ENCODE measurements at regions not wholly inside any gene's neighbourhood (a gene's known extent, or its start where the extent isn't known, plus 50 kb on each side); places are given as distances from the start of the nearest gene placed in this dataset.

- no peak overlapping the region for H3K4me3 Mint-ChIP-seq
- Histone ChIP-seq H3K27me3 (ENCODE audit: insufficient read depth, low read length) (no peaks in the 10 kb centered on the region), H2BK120ac (ENCODE audit: low read depth, low read length, poor library complexity, severe bottlenecking) (no peak overlapping the region), H4K8ac (replicated peaks; ENCODE audit: insufficient read length, low read depth, low read length) (no peak overlapping the region), H3K79me1 (ENCODE audit: insufficient read depth, low read depth, low read length, poor library complexity, severe bottlenecking) (no peaks in the 10 kb centered on the region), H2BK12ac (ENCODE audit: insufficient read length, low read depth, low read length) (no peak overlapping the region), H3K27ac (ENCODE audit: insufficient read length, low read depth, low read length) (no peak overlapping the region), H4K91ac (ENCODE audit: insufficient read length, low read depth, low read length) (no peak overlapping the region), H3K23me2 (ENCODE audit: insufficient read length, low read depth, low read length, poor library complexity, severe bottlenecking) (no peaks in the 10 kb centered on the region), H3K4me2 (ENCODE audit: insufficient read depth, insufficient read length, low read length) (no peak overlapping the region), H3K56ac (ENCODE audit: insufficient read length, low read depth, low read length) (no peak overlapping the region), H4K5ac (ENCODE audit: insufficient read length, low read depth, low read length) (no peak overlapping the region), H3K4me1 (ENCODE audit: insufficient read depth, low read length) (no peaks in the 10 kb centered on the region), H3K18ac (ENCODE audit: insufficient read length, low read depth, low read length) (no peak overlapping the region), H3K9me3 (ENCODE audit: control insufficient read depth, low read depth, low read length) (no peaks in the 10 kb centered on the region), H2AK5ac (ENCODE audit: insufficient read length, low read length) (no peak overlapping the region), H3K23ac (ENCODE audit: insufficient read length, low read depth, low read length) (no peak overlapping the region), H3K14ac (ENCODE audit: insufficient read depth, low read length) (no peak overlapping the region), H4K20me1 (ENCODE audit: control insufficient read depth, insufficient read depth, insufficient read length) (no peaks in the 10 kb centered on the region), H3K4ac (ENCODE audit: low read depth, low read length) (no peak overlapping the region), H3K79me2 (ENCODE audit: insufficient read depth, low read length) (no peaks in the 10 kb centered on the region), H2AFZ (ENCODE audit: low read length) (no peak overlapping the region), H3T11ph (ENCODE audit: low read length) (no peak overlapping the region), H3K9ac (ENCODE audit: extremely low read depth, insufficient read length, low read length) (no peak overlapping the region), H2BK15ac (ENCODE audit: low read depth, low read length) (no peak overlapping the region), H2BK5ac (ENCODE audit: insufficient read length, low read length) (no peak overlapping the region), H2BK20ac (ENCODE audit: low read depth, low read length, poor library complexity, severe bottlenecking) (no peak overlapping the region)
- H3K4me1 Mint-ChIP-seq = no peaks in the 10 kb centered on the region
- no CpG with 5 or more reads among the region's 2 CpGs for WGBS (ENCODE audit: extremely low coverage, insufficient read length, low lambda C conversion rate)
- no peak for DNase-seq
- no peaks in the 10 kb centered on the region for H3K27me3 Mint-ChIP-seq (ENCODE audit: low read depth)
- H3K27ac Mint-ChIP-seq = no peak overlapping the region
- no peaks in the 10 kb centered on the region for H3K9me3 Mint-ChIP-seq
- TF ChIP-seq, protein P1, sequence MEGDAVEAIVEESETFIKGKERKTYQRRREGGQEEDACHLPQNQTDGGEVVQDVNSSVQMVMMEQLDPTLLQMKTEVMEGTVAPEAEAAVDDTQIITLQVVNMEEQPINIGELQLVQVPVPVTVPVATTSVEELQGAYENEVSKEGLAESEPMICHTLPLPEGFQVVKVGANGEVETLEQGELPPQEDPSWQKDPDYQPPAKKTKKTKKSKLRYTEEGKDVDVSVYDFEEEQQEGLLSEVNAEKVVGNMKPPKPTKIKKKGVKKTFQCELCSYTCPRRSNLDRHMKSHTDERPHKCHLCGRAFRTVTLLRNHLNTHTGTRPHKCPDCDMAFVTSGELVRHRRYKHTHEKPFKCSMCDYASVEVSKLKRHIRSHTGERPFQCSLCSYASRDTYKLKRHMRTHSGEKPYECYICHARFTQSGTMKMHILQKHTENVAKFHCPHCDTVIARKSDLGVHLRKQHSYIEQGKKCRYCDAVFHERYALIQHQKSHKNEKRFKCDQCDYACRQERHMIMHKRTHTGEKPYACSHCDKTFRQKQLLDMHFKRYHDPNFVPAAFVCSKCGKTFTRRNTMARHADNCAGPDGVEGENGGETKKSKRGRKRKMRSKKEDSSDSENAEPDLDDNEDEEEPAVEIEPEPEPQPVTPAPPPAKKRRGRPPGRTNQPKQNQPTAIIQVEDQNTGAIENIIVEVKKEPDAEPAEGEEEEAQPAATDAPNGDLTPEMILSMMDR (conservative IDR thresholded peaks at IDR 0.05) = no peak
- H3K36me3 Mint-ChIP-seq (ENCODE audit: insufficient read depth in 1 of 3, low read depth in 3 of 3) = no peaks in the 10 kb centered on the region
Observed at GRCh38 chr5:100273846-100274580, 261.2 kb upstream of the FAM174A start.
